Keratinocyte (primary cell): ENCODE measurements at regions not wholly inside any gene's neighbourhood (a gene's known extent, or its start where the extent isn't known, plus 50 kb on each side); places are given as distances from the start of the nearest gene placed in this dataset.

Experiments
- DNase-seq: peaks from one replicate; pipeline ENCODE4 v3.0.0-alpha.2; 2011; ENCODE audit warnings: low read depth, missing footprints, low spot score
- FAIRE-seq: peaks from 2 replicates; lab custom pipeline; 2011; peaks lifted over from hg19 to GRCh38; lab: Jason Lieb, UNC
- H2AFZ ChIP-seq: 2 replicates; pipeline ENCODE4 v1.6.0; 2012; ENCODE audit warnings: low read length, control low read depth, inconsistent platforms; ENCODE audit not compliant: control insufficient read depth
- H3K27ac ChIP-seq: 2 replicates; pipeline ENCODE4 v1.5.1; 2011; ENCODE audit warnings: low read length; ENCODE audit not compliant: control insufficient read depth, insufficient read depth
- H3K27me3 ChIP-seq: 3 replicates; pipeline ENCODE4 v1.6.0; 2011; ENCODE audit warnings: low read length; ENCODE audit not compliant: control insufficient read depth, insufficient read depth; ENCODE audit errors: extremely low read depth
- H3K36me3 ChIP-seq, 2 experiments: 2 replicates in 1 of 2; 3 replicates in 1 of 2; pipeline ENCODE4 v1.5.1; 2011; ENCODE audit warnings: low read length in 2 of 2, mild to moderate bottlenecking in 1 of 2; ENCODE audit not compliant: control insufficient read depth in 2 of 2, insufficient read depth in 2 of 2; ENCODE audit errors: extremely low read depth in 1 of 2
- H3K4me1 ChIP-seq: 3 replicates; pipeline ENCODE4 v1.5.1; 2011; ENCODE audit warnings: low read length; ENCODE audit not compliant: control insufficient read depth, insufficient read depth; ENCODE audit errors: extremely low read depth
- H3K4me2 ChIP-seq: 3 replicates; pipeline ENCODE4 v1.6.0; 2011; ENCODE audit warnings: low read depth, low read length; ENCODE audit not compliant: control insufficient read depth, insufficient read depth; ENCODE audit errors: extremely low read depth
- H3K4me3 ChIP-seq, 3 experiments: fragments of 200-600 bp in 1 of 3; sonication (generic) in 1 of 3; 2 replicates in 2 of 3; 3 replicates in 1 of 3; pipeline ENCODE4 v1.5.1; 2011 to 2016; ENCODE audit warnings: low read length in 3 of 3, mild to moderate bottlenecking in 3 of 3, control low read depth in 2 of 3, inconsistent platforms in 1 of 3, low read depth in 1 of 3, mixed read lengths in 1 of 3, mixed run types in 1 of 3, moderate library complexity in 1 of 3; ENCODE audit not compliant: control insufficient read depth in 2 of 3, insufficient read depth in 2 of 3; ENCODE audit errors: extremely low read depth in 1 of 3
- H3K79me2 ChIP-seq: 2 replicates; pipeline ENCODE4 v1.6.0; 2012; ENCODE audit warnings: low read length; ENCODE audit not compliant: control insufficient read depth, insufficient read depth
- H3K9ac ChIP-seq: 3 replicates; pipeline ENCODE4 v1.6.0; 2011; ENCODE audit warnings: low read length; ENCODE audit not compliant: control insufficient read depth, insufficient read depth; ENCODE audit errors: extremely low read depth
- H3K9me1 ChIP-seq: 3 replicates; pipeline ENCODE4 v1.6.0; 2011; ENCODE audit warnings: low read length; ENCODE audit not compliant: control insufficient read depth, insufficient read depth; ENCODE audit errors: extremely low read depth
- H3K9me3 ChIP-seq: 2 replicates; pipeline ENCODE4 v1.5.1; 2012; ENCODE audit warnings: low read depth, low read length; ENCODE audit not compliant: control insufficient read depth
- H4K20me1 ChIP-seq: 3 replicates; pipeline ENCODE4 v1.6.0; 2011; ENCODE audit warnings: low read length; ENCODE audit not compliant: control insufficient read depth, insufficient read depth; ENCODE audit errors: extremely low read depth
- EZH2 ChIP-seq: IDR thresholded peaks from one replicate; pipeline ENCODE4 v1.6.1; 2012; ENCODE audit warnings: inconsistent platforms, mild to moderate bottlenecking, low read length, moderate library complexity
- dilution Hi-C: fragments of 300-500 bp; cut with MboI; formaldehyde crosslinking; loops from one replicate; pipeline ENCODE4 v1.7.0; 2020; ENCODE audit warnings: low sequenced_read_pairs; ENCODE audit not compliant: extremely low pct_ligation_motif_present
- TF ChIP-seq, protein P1 (sequence below), 3 experiments: IDR thresholded peaks in 1 of 3; conservative IDR thresholded peaks in 1 of 3; optimal IDR thresholded peaks in 1 of 3; 2 replicates in 2 of 3; 3 replicates in 1 of 3; pipeline versions ENCODE3 to v1.5.1; 2011; ENCODE audit warnings: low read length in 3 of 3, mild to moderate bottlenecking in 3 of 3, moderate library complexity in 2 of 3, control low read depth in 1 of 3, inconsistent platforms in 1 of 3; ENCODE audit not compliant: insufficient read depth in 2 of 3; ENCODE audit errors: extremely low read depth in 1 of 3

DNA sequence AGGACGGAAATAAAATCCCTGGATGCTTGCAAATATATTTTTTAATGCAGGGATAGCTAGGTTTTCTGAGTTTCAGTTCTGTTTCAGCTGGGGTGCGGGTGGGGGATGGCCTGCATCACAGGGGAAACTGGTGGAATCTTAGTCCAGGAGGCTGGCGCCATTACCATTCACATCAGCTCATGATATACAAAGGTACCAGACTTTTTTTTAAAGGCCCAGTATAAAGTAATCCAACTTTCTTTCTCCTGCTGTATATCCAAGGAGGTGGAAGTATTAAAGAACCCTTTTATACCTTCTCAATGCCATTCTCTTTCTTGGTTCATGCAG is 343.8 kb downstream of the KCNRG start:
- no peak for DNase-seq
- Histone ChIP-seq H3K79me2 (no peaks in the 10 kb centered on the region), H3K27me3 (no peaks in the 10 kb centered on the region), H3K4me1 (no peaks in the 10 kb centered on the region), H4K20me1 (no peaks in the 10 kb centered on the region), H3K4me3 (no peak overlapping the region), H3K9ac (no peak overlapping the region), H3K36me3 (no peaks in the 10 kb centered on the region), H3K9me3 (no peaks in the 10 kb centered on the region), H3K9me1 (no peaks in the 10 kb centered on the region), H2AFZ (no peak overlapping the region), H3K4me2 (no peak overlapping the region), H3K27ac (no peak overlapping the region)
- TF ChIP-seq, protein P1, sequence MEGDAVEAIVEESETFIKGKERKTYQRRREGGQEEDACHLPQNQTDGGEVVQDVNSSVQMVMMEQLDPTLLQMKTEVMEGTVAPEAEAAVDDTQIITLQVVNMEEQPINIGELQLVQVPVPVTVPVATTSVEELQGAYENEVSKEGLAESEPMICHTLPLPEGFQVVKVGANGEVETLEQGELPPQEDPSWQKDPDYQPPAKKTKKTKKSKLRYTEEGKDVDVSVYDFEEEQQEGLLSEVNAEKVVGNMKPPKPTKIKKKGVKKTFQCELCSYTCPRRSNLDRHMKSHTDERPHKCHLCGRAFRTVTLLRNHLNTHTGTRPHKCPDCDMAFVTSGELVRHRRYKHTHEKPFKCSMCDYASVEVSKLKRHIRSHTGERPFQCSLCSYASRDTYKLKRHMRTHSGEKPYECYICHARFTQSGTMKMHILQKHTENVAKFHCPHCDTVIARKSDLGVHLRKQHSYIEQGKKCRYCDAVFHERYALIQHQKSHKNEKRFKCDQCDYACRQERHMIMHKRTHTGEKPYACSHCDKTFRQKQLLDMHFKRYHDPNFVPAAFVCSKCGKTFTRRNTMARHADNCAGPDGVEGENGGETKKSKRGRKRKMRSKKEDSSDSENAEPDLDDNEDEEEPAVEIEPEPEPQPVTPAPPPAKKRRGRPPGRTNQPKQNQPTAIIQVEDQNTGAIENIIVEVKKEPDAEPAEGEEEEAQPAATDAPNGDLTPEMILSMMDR (optimal IDR thresholded peaks at IDR 0.05 in 1 of 3, IDR thresholded peaks at IDR 0.05 in 1 of 3, conservative IDR thresholded peaks at IDR 0.05 in 1 of 3; ENCODE audit: extremely low read depth in 1 of 3, insufficient read depth in 2 of 3, low read length in 3 of 3): no peak
- no peak for TF ChIP-seq EZH2
- no peak for FAIRE-seq
- dilution Hi-C loops: no loop called here

DNA sequence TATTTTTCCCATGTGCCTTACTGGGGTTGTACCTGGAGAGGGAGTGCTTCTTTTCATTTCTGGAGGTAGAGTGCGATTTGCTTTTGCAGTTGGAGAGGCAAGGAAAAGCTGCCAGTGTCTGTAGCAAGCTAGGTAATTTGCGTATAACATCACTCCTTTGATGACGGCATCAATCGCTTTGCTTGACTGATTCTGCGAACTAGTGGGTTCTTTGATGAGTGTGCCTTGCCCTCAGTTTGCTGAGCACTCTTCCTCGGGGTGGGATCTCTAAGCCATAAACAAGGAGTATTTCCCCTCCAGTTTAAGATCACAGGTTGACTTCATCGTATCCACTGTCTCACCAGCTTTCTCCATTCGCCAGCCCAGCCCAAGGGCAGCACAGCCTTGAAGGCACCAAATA is 344.5 kb downstream of the KCNRG start:
- Histone ChIP-seq H3K36me3 (no peaks in the 10 kb centered on the region), H3K79me2 (no peaks in the 10 kb centered on the region)
- dilution Hi-C loops: no loop called here

More for the DNA sequence above, 344.5 kb downstream of the KCNRG start:
- H3K4me1 ChIP-seq: no peaks in the 10 kb centered on the region
- H3K9me1 ChIP-seq: no peaks in the 10 kb centered on the region
- H3K4me3 ChIP-seq: no peak overlapping the region
- H3K4me2 ChIP-seq: no peak overlapping the region
- no peaks in the 10 kb centered on the region for H3K9me3 ChIP-seq
- H4K20me1 ChIP-seq: no peaks in the 10 kb centered on the region
- no peak for TF ChIP-seq EZH2
- TF ChIP-seq, protein P1 (optimal IDR thresholded peaks at IDR 0.05 in 1 of 3, IDR thresholded peaks at IDR 0.05 in 1 of 3, conservative IDR thresholded peaks at IDR 0.05 in 1 of 3; ENCODE audit: extremely low read depth in 1 of 3, insufficient read depth in 2 of 3, low read length in 3 of 3): no peak
- FAIRE-seq (no peak), DNase-seq (no peak)
- no peaks in the 10 kb centered on the region for H3K27me3 ChIP-seq
- H3K9ac ChIP-seq: no peak overlapping the region
- no peak overlapping the region for H2AFZ ChIP-seq
- H3K27ac ChIP-seq: no peak overlapping the region
